Coronary artery (tissue), 2 donors: ENCODE measurements at regions not wholly inside any gene's neighbourhood (a gene's known extent, or its start where the extent isn't known, plus 50 kb on each side); places are given as distances from the start of the nearest gene placed in this dataset.
"Not testable (repeated sequence)": the region's sequence is repeated elsewhere in the genome, so short reads cannot be mapped to it uniquely, and the experiment has no call there.

Experiments
- DNase-seq: peaks from one replicate; pipeline ENCODE4 v3.0.0-alpha.2; 2017; ENCODE audit warnings: low spot score
- H3K27ac ChIP-seq, 2 donors: fragments of 200-600 bp; sonication (generic); one replicate each; pipeline ENCODE4 v1.5.1; 2016 to 2019
- H3K4me3 ChIP-seq: fragments of 200-600 bp; sonication (generic); 2 replicates; pipeline ENCODE4 v1.5.1; 2016; ENCODE audit warnings: mild to moderate bottlenecking, moderate library complexity
- TF ChIP-seq, protein P1 (sequence below): fragments of 200-600 bp; sonication (generic); IDR thresholded peaks from one replicate; pipeline ENCODE4 v1.5.1; 2019; ENCODE audit warnings: antibody characterized with exemption

DNA sequence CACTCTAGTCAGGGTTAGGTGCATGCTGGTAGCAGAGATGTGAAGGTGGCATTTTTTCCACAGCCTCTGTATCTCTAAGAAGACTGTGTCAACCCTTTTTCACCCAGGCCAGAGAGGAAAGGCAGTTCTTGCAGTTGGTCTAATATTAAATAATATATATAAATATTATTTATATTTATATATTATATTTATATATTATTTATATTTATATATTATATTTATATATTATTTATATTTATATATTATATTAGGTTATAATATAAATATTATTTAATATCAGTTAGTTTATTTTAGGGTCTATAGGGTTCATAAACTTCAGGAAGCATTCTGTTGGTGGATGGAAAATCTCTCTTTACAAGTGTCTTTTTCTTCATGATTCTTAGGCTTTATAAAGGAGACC is 218.6 kb upstream of the DMRTA1 start:
- TF ChIP-seq, protein P1, sequence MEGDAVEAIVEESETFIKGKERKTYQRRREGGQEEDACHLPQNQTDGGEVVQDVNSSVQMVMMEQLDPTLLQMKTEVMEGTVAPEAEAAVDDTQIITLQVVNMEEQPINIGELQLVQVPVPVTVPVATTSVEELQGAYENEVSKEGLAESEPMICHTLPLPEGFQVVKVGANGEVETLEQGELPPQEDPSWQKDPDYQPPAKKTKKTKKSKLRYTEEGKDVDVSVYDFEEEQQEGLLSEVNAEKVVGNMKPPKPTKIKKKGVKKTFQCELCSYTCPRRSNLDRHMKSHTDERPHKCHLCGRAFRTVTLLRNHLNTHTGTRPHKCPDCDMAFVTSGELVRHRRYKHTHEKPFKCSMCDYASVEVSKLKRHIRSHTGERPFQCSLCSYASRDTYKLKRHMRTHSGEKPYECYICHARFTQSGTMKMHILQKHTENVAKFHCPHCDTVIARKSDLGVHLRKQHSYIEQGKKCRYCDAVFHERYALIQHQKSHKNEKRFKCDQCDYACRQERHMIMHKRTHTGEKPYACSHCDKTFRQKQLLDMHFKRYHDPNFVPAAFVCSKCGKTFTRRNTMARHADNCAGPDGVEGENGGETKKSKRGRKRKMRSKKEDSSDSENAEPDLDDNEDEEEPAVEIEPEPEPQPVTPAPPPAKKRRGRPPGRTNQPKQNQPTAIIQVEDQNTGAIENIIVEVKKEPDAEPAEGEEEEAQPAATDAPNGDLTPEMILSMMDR: no peak
- no peak for DNase-seq
- H3K4me3 ChIP-seq: no peak overlapping the region
- no peak overlapping the region for H3K27ac ChIP-seq

DNA sequence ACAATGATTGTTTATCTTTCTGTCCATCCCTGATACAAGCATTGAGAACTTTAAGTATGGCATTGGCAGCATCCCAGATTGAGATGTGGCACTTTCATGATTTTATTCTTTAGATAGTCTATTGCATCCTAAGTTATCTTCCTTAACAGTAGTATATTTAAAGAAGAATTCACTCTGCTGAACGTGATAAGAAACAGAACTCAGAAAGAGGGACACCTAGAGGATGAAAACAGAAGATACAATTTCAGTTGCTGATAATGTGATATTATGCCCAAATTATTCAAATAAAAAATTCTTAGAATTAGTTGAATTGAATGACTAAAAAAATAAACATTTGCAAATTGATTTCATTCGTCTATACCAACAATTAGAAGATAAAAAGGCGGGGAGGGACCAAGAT is 218.1 kb upstream of the DMRTA1 start:
- Histone ChIP-seq H3K27ac (no peak overlapping the region), H3K4me3 (no peak overlapping the region)
- TF ChIP-seq, protein P1: no peak
- DNase-seq: no peak

DNA sequence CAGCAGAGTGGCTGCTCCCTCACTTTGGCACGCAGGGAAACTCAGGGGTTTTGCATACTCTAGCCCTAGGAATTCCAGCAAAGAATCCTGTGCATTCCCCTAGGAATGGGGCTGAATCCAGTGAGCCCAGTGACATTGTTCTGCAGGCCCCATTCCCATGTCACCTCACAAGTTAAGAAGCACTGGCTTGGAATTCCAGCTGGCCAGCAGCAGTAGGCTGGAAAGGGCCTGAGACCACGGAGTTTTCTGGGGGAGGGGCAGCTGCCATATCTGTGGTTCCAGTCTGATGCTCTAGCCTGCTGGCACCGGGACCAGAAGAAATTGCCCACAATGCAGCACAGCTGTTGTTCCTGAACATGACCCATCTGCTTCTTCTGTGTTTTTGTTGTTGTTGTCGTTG is 217.6 kb upstream of the DMRTA1 start:
- Histone ChIP-seq H3K27ac (no peak overlapping the region), H3K4me3 (no peak overlapping the region)
- TF ChIP-seq, protein P1: no peak
- no peak for DNase-seq

DNA sequence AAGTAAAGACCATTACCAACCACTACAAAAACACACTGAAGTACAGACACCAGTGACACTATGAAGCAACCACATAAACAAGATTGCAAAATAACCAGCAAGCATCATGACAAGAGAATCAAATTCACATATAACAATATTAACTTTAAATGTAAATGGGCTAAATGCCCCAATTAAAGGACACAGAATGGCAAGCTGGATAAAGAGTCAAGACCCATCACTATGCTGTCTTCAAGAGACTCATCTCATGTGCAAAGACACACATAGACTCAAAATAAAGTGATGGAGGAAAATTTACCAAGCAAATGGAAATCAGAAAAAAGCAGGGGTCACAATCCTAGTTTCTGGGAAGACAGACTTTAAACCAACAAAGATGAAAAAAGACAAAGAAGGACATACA is 215.3 kb upstream of the DMRTA1 start:
- not testable (repeated sequence) for H3K27ac ChIP-seq, H3K4me3 ChIP-seq, DNase-seq

DNA sequence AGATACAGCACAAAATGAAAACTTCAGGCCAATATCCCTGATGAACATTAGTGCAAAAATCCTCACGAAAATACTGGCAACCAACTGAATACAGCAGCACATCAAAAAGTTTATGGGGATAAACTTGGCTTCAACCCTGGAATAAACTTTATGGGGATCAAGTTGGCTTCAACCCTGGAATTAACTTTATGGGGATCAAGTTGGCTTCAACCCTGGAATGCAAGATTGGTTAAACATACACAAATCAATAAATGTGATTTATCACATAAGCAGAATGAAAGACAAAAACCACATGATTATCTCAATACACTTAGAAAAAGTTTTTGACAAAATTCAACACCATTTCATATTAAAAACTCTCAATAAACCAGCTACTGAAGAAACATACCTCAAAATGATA is 213.7 kb upstream of the DMRTA1 start:
- TF ChIP-seq, protein P1: no peak
- Histone ChIP-seq H3K27ac (no peak overlapping the region), H3K4me3 (no peak overlapping the region)
- no peak for DNase-seq

DNA sequence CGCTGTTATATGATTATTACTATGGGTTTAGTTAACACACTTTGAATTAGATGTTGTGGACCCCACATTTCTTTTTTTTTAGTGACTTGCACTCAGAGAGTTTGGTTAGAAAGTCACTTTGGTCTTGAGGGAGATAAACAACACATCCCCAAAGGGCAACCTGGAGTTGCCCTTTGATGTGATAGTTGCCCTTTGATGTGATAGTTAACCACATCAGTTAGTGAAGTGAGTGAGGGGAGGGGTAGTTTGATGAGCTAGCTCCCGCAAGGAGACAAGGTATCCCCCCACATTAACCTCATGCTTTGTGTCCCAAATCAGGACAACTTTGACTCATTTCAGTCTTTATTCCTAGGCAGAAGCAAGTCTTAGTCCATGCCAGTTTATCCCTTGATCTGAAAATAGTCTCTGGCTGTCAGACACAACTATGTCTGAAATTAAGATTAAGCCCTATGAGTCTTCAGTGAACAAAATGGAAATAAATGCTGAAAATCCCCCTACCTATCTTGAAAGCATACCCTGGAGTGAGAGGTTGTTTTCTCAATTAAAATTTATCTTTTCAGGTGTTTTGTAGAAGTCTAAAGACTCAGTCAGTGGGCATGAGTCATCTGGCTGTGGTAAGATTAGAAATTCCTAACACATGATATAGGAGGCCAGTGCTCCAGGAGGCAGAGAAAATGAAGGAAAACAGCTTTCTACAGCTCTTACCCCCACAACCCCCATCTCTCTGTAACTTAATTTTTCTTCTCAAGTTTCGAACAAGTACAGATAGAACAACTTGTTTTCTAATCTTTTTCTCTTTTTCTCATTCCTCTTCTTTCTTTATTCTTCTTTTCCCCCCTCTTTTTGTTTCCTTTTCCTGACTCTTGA is 208.9 kb upstream of the DMRTA1 start:
- H3K27ac ChIP-seq: no peak overlapping the region
- TF ChIP-seq, protein P1: no peak
- no peak for DNase-seq

DNA sequence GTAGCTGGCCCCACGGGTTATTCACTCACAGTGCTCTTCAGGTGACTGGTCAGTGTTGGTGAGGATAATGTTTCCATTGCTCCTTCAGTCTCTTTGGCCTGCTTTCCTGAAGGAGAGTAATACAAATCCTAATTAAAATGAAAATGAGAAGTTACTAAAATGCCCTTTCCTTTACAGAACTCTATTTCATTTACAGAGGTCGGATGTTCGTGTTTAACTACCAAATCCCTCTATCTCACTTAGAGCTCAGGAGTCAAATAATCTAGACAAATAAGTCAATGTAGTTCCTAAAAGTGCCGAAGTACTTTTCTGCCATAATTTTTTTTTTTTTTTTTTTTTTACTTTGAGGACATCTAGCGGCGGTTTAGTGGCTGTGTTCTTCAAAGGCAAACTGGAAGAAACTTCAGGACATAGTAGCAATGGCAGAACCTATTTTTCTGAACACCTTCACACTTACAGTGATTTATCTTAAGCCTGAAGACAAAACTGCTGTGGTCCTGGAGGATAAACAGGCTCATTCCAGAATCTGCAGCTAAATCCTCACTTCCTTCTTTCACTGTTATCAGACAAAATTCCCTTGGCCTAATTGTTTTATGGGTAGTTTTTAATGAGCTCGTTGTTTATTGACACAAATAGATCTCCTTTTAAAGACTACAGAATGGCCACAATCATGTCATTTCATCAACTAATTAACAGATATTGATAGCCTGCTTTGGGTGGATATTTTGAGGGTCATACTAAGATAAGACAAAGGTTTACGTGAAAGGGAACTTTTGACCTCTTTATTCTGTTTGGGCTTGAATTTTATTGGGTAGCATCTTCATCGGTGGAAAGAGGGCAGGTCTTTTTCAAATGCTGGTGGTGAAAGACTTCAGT is 207.6 kb upstream of the DMRTA1 start:
- no peak overlapping the region for H3K27ac ChIP-seq
- no peak for DNase-seq
- no peak overlapping the region for H3K4me3 ChIP-seq
- TF ChIP-seq, protein P1: no peak

More for the DNA sequence above, 208.9 kb upstream of the DMRTA1 start:
- no peak overlapping the region for H3K4me3 ChIP-seq
